IMR-90 (cell line): ENCODE measurements at regions not wholly inside any gene's neighbourhood (a gene's known extent, or its start where the extent isn't known, plus 50 kb on each side); places are given as distances from the start of the nearest gene placed in this dataset.

Experiments used
- ATAC-seq: fragments of 200-7000 bp; cut with Tn5 transposase; 2 replicates; pipeline ENCODE4 v1.9.1; 2020; ENCODE audit warnings: low read depth, mild to moderate bottlenecking, moderate library complexity
- BruUV-seq: library from RNA; stranded (reverse); fragments of 400-500 nt; replicated peaks from 2 replicates; lab custom pipeline; 2021; lab: Mats Ljungman, UMichigan
- CTCF ChIA-PET: fragments of 300-600 bp; formaldehyde crosslinking; extraction: SDS; loops from one replicate; lab custom pipeline; 2021; ENCODE audit warnings: antibody characterized with exemption; lab: Yijun Ruan, JAX
- POLR2A ChIA-PET: fragments of 300-600 bp; sonication (Branson Sonifier 250); formaldehyde crosslinking; loops from one replicate; lab custom pipeline; 2022; ENCODE audit warnings: antibody characterized with exemption; ENCODE audit not compliant: unreplicated experiment; lab: Charles Lee
- DNase-seq: peaks from one replicate; pipeline ENCODE4 v3.0.0; 2013
- H2AFZ ChIP-seq: replicated peaks from 2 replicates; pipeline ENCODE3; 2013; ENCODE audit warnings: low read length, mild to moderate bottlenecking; ENCODE audit not compliant: poor library complexity
- H2AK5ac ChIP-seq: 2 replicates; pipeline ENCODE4 v1.6.1; 2013; ENCODE audit warnings: low read depth, low read length, inconsistent platforms
- H2AK9ac ChIP-seq: replicated peaks from 2 replicates; pipeline ENCODE3; 2013; ENCODE audit warnings: mild to moderate bottlenecking, low read depth, low read length, moderate library complexity; ENCODE audit not compliant: poor library complexity
- H2BK120ac ChIP-seq: 2 replicates; pipeline ENCODE4 v1.6.1; 2013; ENCODE audit warnings: low read depth, low read length, inconsistent platforms
- H2BK15ac ChIP-seq: 3 replicates; pipeline ENCODE4 v1.6.1; 2013; ENCODE audit warnings: low read depth, low read length, inconsistent platforms
- H2BK20ac ChIP-seq: 2 replicates; pipeline ENCODE4 v1.6.1; 2013; ENCODE audit warnings: low read depth, mild to moderate bottlenecking, inconsistent platforms, low read length, moderate library complexity
- H2BK5ac ChIP-seq: 2 replicates; pipeline ENCODE4 v1.6.1; 2013; ENCODE audit warnings: mild to moderate bottlenecking, low read depth, low read length, inconsistent platforms; ENCODE audit not compliant: poor library complexity, severe bottlenecking
- H3K14ac ChIP-seq: replicated peaks from 2 replicates; pipeline ENCODE4 v1.6.1; 2013; ENCODE audit warnings: low read depth, low read length, inconsistent platforms
- H3K18ac ChIP-seq: 2 replicates; pipeline ENCODE4 v1.6.1; 2013; ENCODE audit warnings: low read depth, low read length, control low read depth
- H3K23ac ChIP-seq: 2 replicates; pipeline ENCODE4 v1.6.1; 2013; ENCODE audit warnings: low read depth, low read length, inconsistent platforms
- H3K27ac ChIP-seq: 2 replicates; pipeline ENCODE4 v1.5.1; 2013; ENCODE audit warnings: mild to moderate bottlenecking, control low read depth, low read length; ENCODE audit not compliant: insufficient read depth
- H3K27me3 ChIP-seq: 2 replicates; pipeline ENCODE4 v1.6.1; 2013; ENCODE audit warnings: low read length; ENCODE audit not compliant: control insufficient read depth, insufficient read depth
- H3K36me3 ChIP-seq: 2 replicates; pipeline ENCODE4 v1.6.1; 2013; ENCODE audit warnings: low read length, mixed read lengths; ENCODE audit not compliant: control insufficient read depth, insufficient read depth
- H3K4ac ChIP-seq: 2 replicates; pipeline ENCODE4 v1.6.1; 2013; ENCODE audit warnings: low read depth, low read length, inconsistent platforms
- H3K4me1 ChIP-seq: 2 replicates; pipeline ENCODE4 v1.6.1; 2013; ENCODE audit warnings: low read length, mixed read lengths; ENCODE audit not compliant: control insufficient read depth, insufficient read depth
- H3K4me2 ChIP-seq: 2 replicates; pipeline ENCODE4 v1.6.1; 2013; ENCODE audit warnings: low read depth, mild to moderate bottlenecking, control low read depth, low read length, moderate library complexity
- H3K4me3 ChIP-seq: 2 replicates; pipeline ENCODE4 v1.5.1; 2013; ENCODE audit warnings: low read depth, mild to moderate bottlenecking, control low read depth, low read length, moderate library complexity; ENCODE audit not compliant: insufficient read depth
- H3K56ac ChIP-seq: 2 replicates; pipeline ENCODE4 v1.6.1; 2013; ENCODE audit warnings: low read length, inconsistent platforms; ENCODE audit not compliant: insufficient read depth; ENCODE audit errors: extremely low read depth
- H3K79me1 ChIP-seq, 2 experiments: 2 replicates each; pipeline ENCODE4 v1.6.1; 2013; ENCODE audit warnings: low read length in 2 of 2, inconsistent platforms in 1 of 2, low read depth in 1 of 2
- H3K9ac ChIP-seq: 2 replicates; pipeline ENCODE4 v1.6.1; 2013; ENCODE audit warnings: low read depth, low read length, control low read depth
- H3K9me1 ChIP-seq: 2 replicates; pipeline ENCODE4 v1.6.1; 2013; ENCODE audit warnings: low read length, inconsistent platforms; ENCODE audit not compliant: insufficient read depth
- H3K9me3 ChIP-seq: 2 replicates; pipeline ENCODE4 v1.6.1; 2013; ENCODE audit warnings: low read length; ENCODE audit not compliant: control insufficient read depth, insufficient read depth
- H4K20me1 ChIP-seq: 2 replicates; pipeline ENCODE4 v1.6.1; 2013; ENCODE audit warnings: low read length, inconsistent platforms; ENCODE audit not compliant: insufficient read depth
- H4K5ac ChIP-seq: 2 replicates; pipeline ENCODE4 v1.6.1; 2013; ENCODE audit warnings: mild to moderate bottlenecking, low read depth, low read length, control low read depth
- H4K8ac ChIP-seq, 2 experiments: 2 replicates each; pipeline ENCODE4 v1.6.1; 2013; ENCODE audit warnings: low read depth in 2 of 2, low read length in 2 of 2, control low read depth in 1 of 2, inconsistent platforms in 1 of 2
- H4K91ac ChIP-seq: 2 replicates; pipeline ENCODE4 v1.6.1; 2013; ENCODE audit warnings: low read depth, low read length, inconsistent platforms; ENCODE audit not compliant: insufficient read depth
- CHD1 ChIP-seq: IDR thresholded peaks from 2 replicates; pipeline ENCODE4 v1.6.1; 2012; ENCODE audit warnings: low read depth, low read length, improper control_type of control experiment
- CTCF ChIP-seq: conservative IDR thresholded peaks from 2 replicates; pipeline ENCODE4 v1.5.1; 2012; ENCODE audit warnings: mild to moderate bottlenecking, low read depth, low read length, improper control_type of control experiment
- MAZ ChIP-seq: IDR thresholded peaks from 2 replicates; pipeline ENCODE4 v1.6.1; 2012; ENCODE audit warnings: low read depth, mild to moderate bottlenecking, low read length, improper control_type of control experiment, moderate library complexity, borderline replicate concordance
- MXI1 ChIP-seq: IDR thresholded peaks from 2 replicates; pipeline ENCODE4 v1.6.1; 2012; ENCODE audit warnings: low read depth, mild to moderate bottlenecking, low read length, moderate library complexity, borderline replicate concordance
- WGBS, 2 experiments: methylation state at CpG; one replicate each; pipeline versions ENCODE4 v1.1.5 to v1.1.7; 2013; ENCODE audit warnings: missing lambda C conversion rate in 2 of 2; ENCODE audit not compliant: insufficient read length in 1 of 2; ENCODE audit errors: extremely low coverage in 2 of 2; 5-methylcytosine and 5-hydroxymethylcytosine counted together
- dilution Hi-C: fragments of 300-500 bp; cut with HindIII; formaldehyde crosslinking; loops from one replicate; pipeline ENCODE4 v1.14.3; 2018; ENCODE audit warnings: low sequenced_read_pairs; ENCODE audit not compliant: unreplicated experiment
- in situ Hi-C: fragments of 300-500 bp; cut with MboI; formaldehyde crosslinking; loops from 3 replicates; pipeline ENCODE4 v1.14.3; 2019; ENCODE audit warnings: low sequenced_read_pairs, inconsistent platforms, mixed read lengths
- intact Hi-C: fragments of 100-400 bp; cut with micrococcal nuclease; formaldehyde crosslinking; loops from 2 replicates; pipeline ENCODE4 v1.10.0; 2022

GRCh38 chr7:50860174-50860573, 77.5 kb upstream of the GRB10 start:
- no peak overlapping the region for H4K91ac ChIP-seq
- no peak overlapping the region for H2BK120ac ChIP-seq
- TF ChIP-seq MXI1, result no peak
- no peak for TF ChIP-seq CTCF
- no peak for TF ChIP-seq CHD1
- no peak for TF ChIP-seq MAZ
- H4K20me1 ChIP-seq, result no peaks in the 10 kb centered on the region
- H3K4ac ChIP-seq, result no peak overlapping the region
- H3K14ac ChIP-seq, result no peak overlapping the region
- H3K4me2 ChIP-seq, result no peak overlapping the region
- dilution Hi-C loops (no loop called here), in situ Hi-C loops (no loop called here), intact Hi-C loops (no loop called here)
- H3K27me3 ChIP-seq, result peaks cover 59% of the 10 kb centered on the region
- ATAC-seq (no peak), DNase-seq (no peak)
- no peak overlapping the region for H3K9ac ChIP-seq
- no peak overlapping the region for H2AK9ac ChIP-seq
- H3K9me1 ChIP-seq, result no peaks in the 10 kb centered on the region
- H3K4me1 ChIP-seq, result no peaks in the 10 kb centered on the region
- H3K9me3 ChIP-seq, result no peaks in the 10 kb centered on the region
- no peak overlapping the region for H3K27ac ChIP-seq
- H3K4me3 ChIP-seq, result no peak overlapping the region
- no peak overlapping the region for H4K8ac ChIP-seq
- H3K36me3 ChIP-seq, result no peaks in the 10 kb centered on the region
- ChIA-PET POLR2A (no interaction called here), CTCF (no interaction called here)
- no TSS peak for BruUV-seq
- no peak overlapping the region for H3K18ac ChIP-seq
- H3K23ac ChIP-seq, result no peak overlapping the region
- no peaks in the 10 kb centered on the region for H3K79me1 ChIP-seq
- no peak overlapping the region for H2AK5ac ChIP-seq
- no peak overlapping the region for H2BK20ac ChIP-seq
- no peak overlapping the region for H2AFZ ChIP-seq
- 83% methylated on average over 1 of the region's 5 CpGs; no CpG with 5 or more reads in 1 of the 2 experiments for WGBS, 2 experiments
- no peak overlapping the region for H2BK5ac ChIP-seq
- H2BK15ac ChIP-seq, result no peak overlapping the region
- H4K5ac ChIP-seq, result no peak overlapping the region
- H3K56ac ChIP-seq, result no peak overlapping the region
